SIG-M5 treated with dmso at 0.1 percent for 504 hours (cell line): ENCODE measurements at regions not wholly inside any gene's neighbourhood (a gene's known extent, or its start where the extent isn't known, plus 50 kb on each side); places are given as distances from the start of the nearest gene placed in this dataset.

ENCODE experiments used
- DNase-seq: peaks from one replicate; lab custom pipeline; 2025; ENCODE audit not compliant: unreplicated experiment; lab: John Stamatoyannopoulos, UW

- peak; percentile 1 for DNase-seq
These were observed 219.6 kb upstream of the SESN3 start for GRCh38 chr11:95450547-95451123.

GRCh38 chr11:95445746-95446333, 214.8 kb upstream of the SESN3 start:
- DNase-seq: no peak

GRCh38 chr11:95444309-95445241, 213.6 kb upstream of the SESN3 start:
- DNase-seq: no peak

- peak; percentile 2 for DNase-seq
These were observed 212.4 kb upstream of the SESN3 start for GRCh38 chr11:95443386-95443785.

GRCh38 chr11:95442531-95443050, 211.6 kb upstream of the SESN3 start:
- DNase-seq: no peak

- DNase-seq: no peak
These were observed 204.8 kb upstream of the SESN3 start for GRCh38 chr11:95435628-95436353.

GRCh38 chr11:95435192-95435591, 204.2 kb upstream of the SESN3 start:
- no peak for DNase-seq

GRCh38 chr11:95434489-95435057, 203.6 kb upstream of the SESN3 start:
- no peak for DNase-seq

GRCh38 chr11:95434009-95434408, 203.0 kb upstream of the SESN3 start:
- DNase-seq: no peak

- no peak for DNase-seq
These were observed 201.9 kb upstream of the SESN3 start for GRCh38 chr11:95432714-95433503.

GRCh38 chr11:95429376-95429907, 198.4 kb upstream of the SESN3 start:
- no peak for DNase-seq

- no peak for DNase-seq
These were observed 195.9 kb upstream of the SESN3 start for GRCh38 chr11:95426823-95427462.

- DNase-seq: no peak
These were observed 188.9 kb upstream of the SESN3 start for GRCh38 chr11:95419915-95420314.

GRCh38 chr11:95418916-95419315, 187.9 kb upstream of the SESN3 start:
- DNase-seq: no peak

GRCh38 chr11:95417832-95418231, 186.8 kb upstream of the SESN3 start:
- DNase-seq: no peak

- no peak for DNase-seq
These were observed 184.9 kb upstream of the SESN3 start for GRCh38 chr11:95415837-95416304.

GRCh38 chr11:95414217-95414616, 183.2 kb upstream of the SESN3 start:
- DNase-seq: no peak

GRCh38 chr11:95413761-95414160, 182.8 kb upstream of the SESN3 start:
- DNase-seq: no peak

- DNase-seq: no peak
These were observed 182.0 kb upstream of the SESN3 start for GRCh38 chr11:95413021-95413420.
